Loucy (cell line): ENCODE measurements at regions not wholly inside any gene's neighbourhood (a gene's known extent, or its start where the extent isn't known, plus 50 kb on each side); places are given as distances from the start of the nearest gene placed in this dataset.

Experiments
- CTCF ChIP-seq: fragments of 200-600 bp; sonication (generic); conservative IDR thresholded peaks from 2 replicates; pipeline ENCODE4 v1.5.1; 2014; ENCODE audit warnings: mild to moderate bottlenecking, antibody characterized with exemption, low read length
- EZH2phosphoT487 ChIP-seq: fragments of 200-600 bp; IDR thresholded peaks from 2 replicates; pipeline ENCODE4 v1.6.1; 2018; ENCODE audit warnings: antibody characterized with exemption, mild to moderate bottlenecking, moderate library complexity, borderline replicate concordance

DNA sequence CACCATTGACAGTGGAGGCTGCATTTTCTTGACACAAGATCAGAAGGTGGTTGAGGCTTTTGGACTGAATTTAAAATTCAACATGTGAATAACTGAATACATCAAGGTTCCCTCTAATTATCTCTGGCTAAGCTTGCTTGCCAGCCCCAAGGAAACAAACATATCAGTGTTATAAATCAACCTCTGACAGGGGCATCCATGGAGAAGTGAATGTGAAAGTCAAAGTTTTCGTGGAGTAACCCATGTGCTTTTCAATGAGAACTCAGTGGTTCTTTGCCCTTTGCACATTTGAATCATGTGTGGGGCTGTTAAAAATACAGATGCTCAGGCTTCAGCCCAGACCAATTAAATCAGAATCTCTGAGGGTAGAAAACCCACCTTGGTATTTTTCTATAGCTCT is 128.9 kb downstream of the LRRC70 start:
- no peak for TF ChIP-seq CTCF
- no peak for TF ChIP-seq EZH2phosphoT487
